ENCODE measurements at regions not wholly inside any gene's neighbourhood (a gene's known extent, or its start where the extent isn't known, plus 50 kb on each side); places are given as distances from the start of the nearest gene placed in this dataset.

- TF ChIP-seq BRF2 (CRISPR knock-in tag; IDR thresholded peaks at IDR 0.05), result no peak
These were observed 602.6 kb upstream of the API5 start (continued) for GRCh38 chr11:42709216-42709615.

DNA sequence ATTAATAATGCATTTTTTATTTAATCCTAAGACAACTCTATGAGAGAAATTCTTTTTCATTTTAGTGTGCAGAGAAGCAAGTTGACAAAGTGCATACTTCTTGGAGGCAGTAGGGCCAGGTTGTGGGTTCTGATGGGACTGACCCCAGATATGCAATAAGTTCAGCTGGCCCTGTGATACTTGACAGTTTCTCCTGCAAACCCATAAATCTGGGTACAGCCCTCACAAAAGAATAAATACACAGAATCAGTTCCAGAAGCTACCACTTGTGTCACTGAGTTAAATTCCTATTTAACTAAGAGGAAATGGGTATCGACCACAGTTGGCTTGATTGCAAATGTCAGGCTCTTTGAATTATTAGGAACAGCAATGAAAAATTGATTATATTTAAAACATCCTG is 598.5 kb upstream of the API5 start:
- DNase-seq (ENCODE audit: low spot score) (no peak), ATAC-seq (no peak), FAIRE-seq (no peak)
- H3K9ac ChIP-seq (ENCODE audit: insufficient read depth, low read depth, low read length), result no peak overlapping the region
- in situ Hi-C loops (cut with HindIII; ENCODE audit: extremely low pct_ligation_motif_present, low pct_unique_long_range_greater_than_20kb), result no loop called here
- H2AFZ ChIP-seq (ENCODE audit: low read length), result no peak overlapping the region
- TF ChIP-seq SNRNP70 (IDR thresholded peaks at IDR 0.05; ENCODE audit: low read depth, low read length), result no peak
- TF ChIP-seq ZBTB21 (CRISPR knock-in tag; IDR thresholded peaks at IDR 0.05), result no peak
- TF ChIP-seq, protein P1, sequence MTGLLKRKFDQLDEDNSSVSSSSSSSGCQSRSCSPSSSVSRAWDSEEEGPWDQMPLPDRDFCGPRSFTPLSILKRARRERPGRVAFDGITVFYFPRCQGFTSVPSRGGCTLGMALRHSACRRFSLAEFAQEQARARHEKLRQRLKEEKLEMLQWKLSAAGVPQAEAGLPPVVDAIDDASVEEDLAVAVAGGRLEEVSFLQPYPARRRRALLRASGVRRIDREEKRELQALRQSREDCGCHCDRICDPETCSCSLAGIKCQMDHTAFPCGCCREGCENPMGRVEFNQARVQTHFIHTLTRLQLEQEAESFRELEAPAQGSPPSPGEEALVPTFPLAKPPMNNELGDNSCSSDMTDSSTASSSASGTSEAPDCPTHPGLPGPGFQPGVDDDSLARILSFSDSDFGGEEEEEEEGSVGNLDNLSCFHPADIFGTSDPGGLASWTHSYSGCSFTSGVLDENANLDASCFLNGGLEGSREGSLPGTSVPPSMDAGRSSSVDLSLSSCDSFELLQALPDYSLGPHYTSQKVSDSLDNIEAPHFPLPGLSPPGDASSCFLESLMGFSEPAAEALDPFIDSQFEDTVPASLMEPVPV (CRISPR knock-in tag; IDR thresholded peaks at IDR 0.05), result no peak
- no peak for TF ChIP-seq CHD2 (IDR thresholded peaks at IDR 0.05; ENCODE audit: low read depth, low read length)
- no peak for TF ChIP-seq YEATS2 (CRISPR knock-in tag; IDR thresholded peaks at IDR 0.05; ENCODE audit: borderline replicate concordance)
- TF ChIP-seq NFRKB (IDR thresholded peaks at IDR 0.05), result no peak
- TF ChIP-seq U2AF2 (IDR thresholded peaks at IDR 0.05; ENCODE audit: low read depth, low read length), result no peak
- H3K36me3 ChIP-seq (replicated peaks in 1 of 2; ENCODE audit: control insufficient read depth in 1 of 2, insufficient read depth in 2 of 2, low read length in 2 of 2), result no peaks in the 10 kb centered on the region
- intact Hi-C loops (cut with micrococcal nuclease; ENCODE audit: unreplicated experiment), result no loop called here
- H3K4me3 ChIP-seq (replicated peaks in 1 of 3; ENCODE audit: insufficient read depth in 1 of 3, low read depth in 2 of 3, low read length in 3 of 3), result no peak overlapping the region
- H4K20me1 ChIP-seq (ENCODE audit: insufficient read depth, low read length), result no peaks in the 10 kb centered on the region
- no peaks in the 10 kb centered on the region for H3K4me1 ChIP-seq (ENCODE audit: insufficient read depth, low read length)
- no peak overlapping the region for H3K27ac ChIP-seq (ENCODE audit: extremely low read length, insufficient read depth, low read length)
- ChIA-PET CTCF (ENCODE audit: low intra/inter-chr PET ratio, low total read pairs) (no interaction called here), POLR2A (no interaction called here)
- H3K9me3 ChIP-seq (ENCODE audit: low read length), result peaks cover 19% of the 10 kb centered on the region
- WGBS (ENCODE audit: low lambda C conversion rate), result 3% methylated on average over 1 of the region's 1 CpG
- no peak overlapping the region for H3K4me2 ChIP-seq (ENCODE audit: low read depth, low read length)
- H3K27me3 ChIP-seq (ENCODE audit: control insufficient read depth in 1 of 2, insufficient read depth in 2 of 2, low read length in 2 of 2), result no peaks in the 10 kb centered on the region
- H3K79me2 ChIP-seq (ENCODE audit: insufficient read depth, low read length), result no peaks in the 10 kb centered on the region
- BruUV-seq (replicated peaks), result no TSS peak
